Jurkat, Clone E6-1 (cell line): ENCODE measurements at regions not wholly inside any gene's neighbourhood (a gene's known extent, or its start where the extent isn't known, plus 50 kb on each side); places are given as distances from the start of the nearest gene placed in this dataset.

Experiments
- DNase-seq: peaks from one replicate; pipeline ENCODE4 v3.0.0-alpha.2; 2011; ENCODE audit warnings: low read depth, low spot score
- H3K4me3 ChIP-seq: 2 replicates; pipeline ENCODE4 v1.5.1; 2011; ENCODE audit warnings: mild to moderate bottlenecking, low read length, control low read depth, moderate library complexity

DNA sequence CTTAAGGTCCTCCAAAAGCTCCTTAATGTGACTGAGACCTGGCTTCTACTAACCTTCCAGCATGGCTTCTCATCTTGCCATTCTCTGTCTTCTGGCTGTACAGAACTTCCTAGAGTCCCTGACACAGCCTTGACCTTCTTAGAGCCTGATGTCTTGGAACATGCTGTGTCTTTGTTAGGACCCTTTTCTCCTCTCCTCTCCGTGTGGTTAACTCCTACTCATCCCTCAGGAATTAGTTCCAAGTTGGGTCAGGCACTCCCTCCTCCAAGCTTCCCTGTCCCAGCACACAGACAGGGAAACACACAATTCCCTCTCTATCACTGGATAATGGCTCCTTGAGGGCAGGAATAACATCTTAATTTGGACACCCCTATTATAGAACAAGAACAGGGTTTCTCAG lies 275.4 kb upstream of the USP24 start:
- no peak for DNase-seq
- H3K4me3 ChIP-seq, result no peak overlapping the region

DNA sequence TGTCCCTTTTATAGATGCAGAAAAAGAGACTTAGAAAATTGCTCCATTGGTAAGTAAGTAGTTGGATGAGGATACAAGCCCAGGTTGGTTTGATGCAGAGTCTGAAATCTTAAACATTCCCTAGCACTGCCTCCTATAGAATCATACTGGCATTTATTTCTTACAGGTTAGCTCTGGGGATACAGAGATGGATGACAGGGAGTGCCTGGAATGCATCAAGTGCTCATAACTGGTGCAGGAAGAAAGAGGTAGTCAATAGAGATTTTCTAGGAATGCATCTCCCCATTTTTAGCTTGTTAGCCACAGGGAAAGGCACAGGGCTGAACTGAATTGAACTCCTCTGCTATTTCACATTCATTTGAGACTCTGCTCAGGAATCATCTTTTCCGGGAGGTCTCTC lies 269.0 kb upstream of the USP24 start:
- H3K4me3 ChIP-seq, result no peak overlapping the region
- DNase-seq, result no peak

DNA sequence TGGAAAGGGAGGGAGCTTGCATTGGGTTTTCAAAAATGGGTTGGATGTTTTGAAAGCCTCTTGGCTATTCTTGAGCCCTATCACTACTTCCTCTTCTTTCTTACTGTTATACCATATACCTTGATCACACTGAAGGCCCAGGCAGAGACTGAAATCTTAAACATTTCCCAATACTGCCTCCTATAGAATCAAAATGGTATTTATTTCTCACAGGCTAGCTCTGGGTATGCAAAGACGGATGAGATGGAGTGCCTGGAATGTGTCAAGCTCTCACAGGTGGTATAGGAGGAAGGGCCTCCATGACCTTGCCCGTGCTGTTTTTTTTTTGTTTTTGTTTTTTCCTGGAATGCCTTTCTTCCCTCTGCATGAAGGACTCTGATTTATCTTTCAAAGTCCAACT lies 268.4 kb upstream of the USP24 start:
- no peak for DNase-seq
- H3K4me3 ChIP-seq, result no peak overlapping the region

DNA sequence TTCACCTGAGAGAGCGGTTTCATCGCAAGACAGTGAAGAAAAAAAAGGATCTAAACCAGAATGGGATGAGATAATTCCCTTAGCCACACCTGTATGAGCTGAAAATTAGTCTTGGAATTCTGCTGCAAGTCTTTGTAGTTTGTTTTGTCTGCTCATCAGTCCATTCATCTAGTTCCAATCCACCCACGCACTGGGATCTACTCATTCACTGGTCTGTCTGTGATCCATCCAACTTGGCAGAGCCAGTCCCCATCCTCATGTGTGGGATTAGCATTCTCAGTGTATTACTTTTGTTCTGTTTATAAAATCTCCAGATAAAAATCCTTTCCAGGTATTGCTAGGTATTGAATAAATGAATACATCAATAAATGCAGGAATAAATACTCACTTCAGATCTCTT lies 266.5 kb upstream of the USP24 start:
- no peak for DNase-seq
- no peak overlapping the region for H3K4me3 ChIP-seq

DNA sequence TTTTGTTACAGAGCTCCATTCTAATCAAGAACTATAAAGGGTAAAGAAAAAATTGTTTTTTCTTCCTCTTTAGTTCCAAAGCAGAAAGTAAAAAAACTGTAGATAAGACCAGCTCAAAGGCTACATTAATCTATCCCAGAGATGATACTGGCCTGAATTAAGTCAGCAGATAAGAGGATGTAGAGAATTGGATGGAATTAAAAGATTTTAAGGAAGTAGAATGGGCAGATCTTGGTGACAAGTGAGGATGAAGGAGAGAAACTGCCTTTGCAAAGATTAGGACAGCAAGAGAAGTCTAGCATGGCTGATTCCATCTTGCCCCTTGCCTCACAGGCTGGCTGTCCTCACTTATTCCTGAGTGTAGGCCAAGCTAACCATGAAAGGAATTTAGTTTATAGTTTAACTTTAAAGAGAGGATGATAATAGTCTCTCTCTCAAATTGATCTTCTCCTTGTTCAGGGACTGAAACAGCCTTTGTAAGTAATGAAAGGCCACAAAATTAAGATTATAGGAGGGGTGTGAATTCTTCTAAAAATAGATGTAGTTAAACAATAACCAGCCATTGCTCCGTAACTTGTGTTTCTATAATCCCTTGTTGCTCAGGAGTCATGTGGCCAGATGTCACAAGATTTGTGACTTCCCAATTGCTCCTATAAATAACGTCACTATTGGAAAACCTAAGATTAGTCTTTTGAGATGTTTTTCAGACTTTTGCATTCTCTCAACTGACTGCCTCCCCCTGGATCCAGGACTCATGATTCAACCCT lies 265.0 kb upstream of the USP24 start:
- DNase-seq, result no peak
- no peak overlapping the region for H3K4me3 ChIP-seq

DNA sequence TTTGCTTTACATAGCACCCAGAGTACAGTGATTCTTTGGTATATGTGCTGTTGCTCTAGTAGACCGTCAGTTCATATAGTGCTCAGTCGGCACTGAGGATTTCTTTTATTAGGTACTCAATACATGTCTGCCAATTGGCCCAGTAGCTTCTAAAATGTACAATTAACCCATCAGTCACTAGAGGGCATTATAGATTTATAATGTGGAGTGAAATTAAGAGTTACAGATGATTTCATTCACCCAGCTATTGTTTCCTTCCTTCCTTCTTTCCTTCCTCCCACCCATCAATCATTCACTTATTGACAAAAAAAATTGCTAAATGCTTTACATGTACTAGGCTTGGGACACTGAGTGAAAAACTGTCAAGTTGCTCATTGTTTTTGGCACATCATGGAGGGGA lies 263.6 kb upstream of the USP24 start:
- DNase-seq, result peak; percentile 34
- no peak overlapping the region for H3K4me3 ChIP-seq

DNA sequence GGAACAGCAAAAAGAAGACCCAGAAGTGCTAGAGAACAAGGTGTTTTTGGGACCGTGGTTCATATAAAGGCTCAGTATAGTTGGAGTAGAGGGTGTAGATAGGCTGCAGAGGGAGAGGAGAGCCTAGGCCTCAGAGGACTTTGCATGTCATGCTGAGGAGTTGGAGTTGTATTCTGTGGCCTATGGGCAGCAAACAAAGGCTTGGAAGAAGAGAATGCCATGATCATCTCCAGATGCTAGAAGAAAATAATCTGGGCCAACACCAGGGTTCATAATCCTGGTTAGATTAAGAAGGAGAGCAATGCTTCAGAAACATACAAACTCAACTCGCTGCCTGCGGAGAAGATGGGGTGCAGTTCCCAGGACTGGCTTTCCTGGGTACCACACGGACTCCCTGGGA lies 262.8 kb upstream of the USP24 start:
- no peak overlapping the region for H3K4me3 ChIP-seq
- DNase-seq, result no peak

DNA sequence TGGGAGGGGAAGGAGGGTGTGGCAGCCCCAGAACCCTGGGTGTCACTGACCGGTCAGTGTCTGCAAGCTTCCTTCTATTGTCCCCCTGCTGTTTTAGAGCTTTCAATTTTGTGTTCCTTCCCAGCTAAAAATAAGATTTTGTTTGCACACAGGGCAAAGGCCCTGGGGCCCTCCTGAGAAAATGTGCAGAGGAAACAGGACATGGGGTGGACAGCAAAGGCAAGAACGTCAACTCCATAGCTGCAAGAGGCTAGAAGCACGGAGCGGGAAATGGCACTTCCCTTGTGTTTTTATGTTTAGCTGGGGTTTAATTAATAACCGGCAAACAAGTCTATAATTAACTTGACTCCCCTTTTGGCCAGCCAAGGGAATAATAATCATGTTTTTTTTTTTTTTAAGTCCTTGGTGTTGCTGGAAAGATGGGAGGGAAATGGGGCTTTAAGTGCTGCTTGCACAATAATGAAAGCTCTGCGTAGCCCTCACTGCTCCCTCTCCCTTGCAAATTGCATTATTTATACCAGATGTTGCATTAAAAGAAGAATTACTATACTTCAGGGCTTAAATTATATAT lies 261.4 kb upstream of the USP24 start:
- DNase-seq, result no peak
- no peak overlapping the region for H3K4me3 ChIP-seq

DNA sequence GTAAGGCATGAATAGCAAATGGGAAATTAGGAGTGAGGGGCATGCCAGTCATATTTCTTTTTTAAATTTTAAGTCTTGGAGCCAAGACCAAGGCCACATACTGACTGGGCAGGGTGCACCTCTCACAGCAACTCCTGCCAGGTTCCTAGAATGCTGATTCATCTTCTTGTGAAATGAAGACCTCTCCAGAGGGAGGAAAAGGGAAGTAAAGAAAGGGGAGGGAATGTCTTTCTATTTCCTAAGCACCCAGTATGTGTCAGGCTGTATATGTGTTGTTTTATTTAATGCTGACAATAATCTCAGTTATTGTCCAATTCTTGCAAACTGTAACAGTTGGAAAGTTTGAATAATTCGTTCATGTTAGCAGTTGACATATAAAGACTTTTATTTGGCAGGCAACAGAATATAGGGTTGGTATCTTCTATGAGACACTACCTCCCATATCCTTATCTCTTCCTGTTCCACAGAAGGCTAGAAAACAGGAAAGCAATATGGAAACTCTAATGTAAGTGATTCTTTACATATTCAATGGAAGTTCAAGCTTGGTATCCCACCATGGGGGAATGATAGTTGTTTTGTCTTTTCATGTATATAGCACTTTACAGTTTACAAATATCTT lies 259.1 kb upstream of the USP24 start:
- H3K4me3 ChIP-seq, result no peak overlapping the region
- DNase-seq, result no peak

DNA sequence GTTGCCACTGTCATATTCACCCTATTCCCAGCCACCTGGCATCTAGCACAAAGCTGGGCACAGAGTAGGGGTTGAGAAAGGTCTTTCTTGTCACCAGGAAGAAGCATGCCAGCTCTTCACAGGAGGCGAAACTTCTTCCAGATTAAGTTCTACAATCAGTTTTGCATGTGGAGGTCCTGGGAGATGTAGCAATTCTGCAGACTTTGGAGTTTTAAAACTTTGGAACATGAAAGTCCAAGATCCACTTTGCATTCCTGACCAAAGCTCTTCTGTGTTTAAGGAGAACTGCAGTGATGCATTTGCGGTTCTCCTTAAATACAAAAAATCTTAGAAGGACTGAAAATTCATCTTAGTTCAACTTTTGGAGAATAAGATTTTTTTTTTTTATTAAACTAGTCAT lies 258.5 kb upstream of the USP24 start:
- H3K4me3 ChIP-seq, result no peak overlapping the region
- DNase-seq, result no peak

DNA sequence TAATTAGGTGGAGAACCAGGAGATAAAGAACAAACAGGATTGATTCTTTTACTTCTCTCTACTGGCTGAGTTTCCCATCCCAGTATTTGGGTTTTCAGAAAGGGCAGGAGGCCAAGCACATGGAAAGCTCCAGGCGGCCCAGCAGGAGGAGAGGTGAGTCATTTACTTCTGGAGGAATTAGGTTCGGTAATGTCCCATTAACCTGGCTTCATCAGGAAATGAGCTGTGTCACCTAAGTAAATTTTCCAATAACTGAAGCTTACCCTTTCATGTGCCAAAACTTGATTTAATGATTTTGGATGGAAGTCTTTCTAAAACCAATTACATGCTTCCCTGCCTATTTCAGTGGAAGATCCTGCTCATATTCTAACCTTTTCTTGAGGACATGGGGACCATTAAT lies 257.6 kb upstream of the USP24 start:
- no peak overlapping the region for H3K4me3 ChIP-seq
- DNase-seq, result no peak

DNA sequence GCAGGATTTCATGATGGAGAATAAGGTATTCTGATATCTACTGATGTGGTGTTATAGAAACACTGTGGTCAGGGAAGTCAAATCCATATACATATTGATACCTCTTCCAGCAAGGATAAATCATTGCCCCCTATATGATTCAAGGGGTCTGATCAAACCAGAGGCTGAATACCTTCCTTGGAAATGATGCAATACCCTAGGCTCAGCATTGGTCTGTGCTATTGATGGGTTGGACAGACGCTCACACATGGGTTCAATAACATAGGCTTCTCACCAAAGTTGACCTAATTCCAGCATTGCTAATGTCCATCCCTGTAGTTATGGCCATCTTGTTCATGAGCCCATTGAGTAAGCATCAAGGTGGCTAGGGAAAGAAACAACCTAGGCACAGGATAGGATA lies 257.0 kb upstream of the USP24 start:
- DNase-seq, result no peak

DNA sequence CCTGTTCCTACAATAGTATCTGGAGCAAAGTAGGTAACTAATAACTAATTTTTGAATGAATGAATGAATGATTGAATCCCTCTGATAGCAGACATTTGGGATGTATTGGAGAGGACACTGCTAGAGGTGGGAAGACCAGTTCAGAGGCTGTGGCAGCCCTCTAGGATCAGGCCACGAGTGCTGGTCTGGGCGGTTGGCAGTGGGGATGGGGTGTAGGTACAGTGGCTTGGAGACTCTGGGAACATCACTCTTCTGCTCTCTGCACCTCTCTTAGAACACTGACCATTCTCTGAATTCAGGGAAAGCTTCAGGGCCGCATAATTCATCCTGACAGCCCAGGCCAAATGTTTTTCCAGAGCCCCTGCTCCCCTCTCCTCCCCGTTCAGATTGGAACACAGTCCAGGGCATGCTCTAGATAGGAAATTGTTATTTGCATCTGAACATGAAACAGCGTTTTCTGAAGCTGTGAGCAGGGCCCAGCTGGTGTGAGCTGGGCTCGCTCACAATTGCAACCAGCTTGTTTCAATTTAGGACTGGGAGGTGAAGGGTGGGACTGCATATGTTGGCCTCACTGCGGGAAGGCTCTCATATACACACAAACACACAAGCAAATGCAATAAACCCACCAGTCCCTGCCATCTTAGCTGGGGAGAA lies 253.1 kb upstream of the USP24 start:
- DNase-seq, result no peak
- H3K4me3 ChIP-seq, result no peak overlapping the region

More for the DNA sequence above, 257.0 kb upstream of the USP24 start:
- no peak overlapping the region for H3K4me3 ChIP-seq

DNA sequence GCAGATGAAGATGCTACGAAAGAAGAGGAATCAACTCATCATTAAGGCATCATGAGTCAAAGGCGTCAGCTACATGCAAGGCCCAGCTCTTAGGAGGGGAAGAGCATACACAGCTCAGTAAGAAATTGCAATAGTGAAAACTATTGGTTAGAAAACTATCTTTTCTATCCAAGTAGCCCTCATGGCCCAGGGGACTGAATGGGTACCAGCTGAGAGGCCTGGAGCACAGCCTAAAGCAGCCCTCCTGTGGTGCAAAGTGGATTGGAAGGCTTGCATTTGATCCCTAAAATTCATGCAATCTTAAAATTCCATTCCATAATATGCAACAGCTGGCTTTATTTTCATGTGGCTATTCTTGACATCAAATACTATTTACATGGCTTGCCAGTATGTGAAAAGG lies 251.8 kb upstream of the USP24 start:
- no peak for DNase-seq
- H3K4me3 ChIP-seq, result no peak overlapping the region

DNA sequence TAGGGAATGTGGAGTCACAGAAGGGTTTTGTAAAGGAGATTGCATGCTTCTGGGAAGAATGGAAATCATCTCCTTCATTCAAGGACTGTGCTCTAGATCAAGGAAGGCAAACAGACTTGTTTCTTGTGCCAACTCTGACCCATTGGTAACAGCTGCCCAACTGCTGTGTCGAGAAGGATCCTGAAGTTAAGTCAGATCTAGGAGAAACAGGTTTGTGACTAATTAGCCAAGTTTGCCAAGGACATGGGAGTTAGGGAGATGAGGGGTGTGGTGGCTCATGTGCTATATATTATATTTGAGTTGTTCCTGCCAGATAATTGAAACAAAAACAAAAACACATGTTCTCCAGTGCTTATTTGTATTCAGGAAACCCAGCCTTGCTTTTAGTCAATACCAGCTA lies 251.2 kb upstream of the USP24 start:
- DNase-seq, result no peak

DNA sequence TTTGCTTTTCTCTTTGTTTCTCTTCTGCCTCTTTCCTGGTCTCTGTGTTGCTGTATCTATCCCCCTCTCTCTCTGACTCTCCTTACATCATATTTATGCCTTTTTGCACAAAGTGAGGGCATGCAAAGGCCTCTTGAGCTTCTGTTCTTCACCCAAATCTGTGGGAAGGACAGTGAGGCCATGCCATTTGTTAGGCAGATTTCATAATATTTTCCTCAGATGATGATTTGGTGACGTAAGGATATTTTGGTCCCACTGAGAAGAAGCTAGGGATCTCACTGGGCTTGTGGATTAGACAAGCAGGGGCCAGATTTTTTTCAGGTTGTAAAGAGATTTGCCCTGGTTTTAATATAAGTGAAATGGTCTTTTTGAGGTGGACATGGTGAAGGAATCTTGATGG lies 249.4 kb upstream of the USP24 start:
- DNase-seq, result no peak
- no peak overlapping the region for H3K4me3 ChIP-seq

More for the DNA sequence above, 251.2 kb upstream of the USP24 start:
- H3K4me3 ChIP-seq, result no peak overlapping the region

DNA sequence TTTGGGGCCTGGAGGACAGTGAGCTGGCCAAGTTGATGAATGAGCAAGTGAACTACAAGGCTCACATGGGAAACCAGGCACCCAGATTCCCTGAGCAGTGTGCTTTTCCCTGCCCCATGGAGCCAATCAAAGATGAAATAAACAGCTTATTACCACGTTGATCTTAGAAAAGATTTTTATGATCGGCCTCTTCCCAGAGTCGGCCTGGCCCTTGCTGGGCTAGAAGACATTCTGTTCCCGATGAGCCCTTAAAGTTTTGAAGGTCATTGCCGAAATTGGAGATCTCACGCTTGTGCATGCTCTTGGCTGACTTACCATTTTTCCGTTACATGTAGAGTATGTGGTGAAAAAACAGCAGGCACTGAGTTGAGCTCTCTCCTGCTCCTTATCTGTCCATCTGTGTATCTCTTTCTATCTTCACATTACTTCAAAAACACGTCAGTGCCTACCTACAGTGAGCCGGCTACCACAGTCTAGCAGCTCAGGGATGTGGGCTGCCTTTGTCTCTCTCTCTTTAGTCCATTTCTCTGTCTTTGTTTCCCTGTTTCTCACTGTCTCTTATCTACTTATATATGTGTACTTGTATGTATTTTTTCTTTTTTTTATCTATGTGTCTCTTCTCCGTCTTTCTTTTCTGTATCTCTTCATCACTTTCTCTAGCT lies 248.8 kb upstream of the USP24 start:
- peak overlapping the region; percentile 11 for H3K4me3 ChIP-seq
- peak; percentile 87 for DNase-seq

DNA sequence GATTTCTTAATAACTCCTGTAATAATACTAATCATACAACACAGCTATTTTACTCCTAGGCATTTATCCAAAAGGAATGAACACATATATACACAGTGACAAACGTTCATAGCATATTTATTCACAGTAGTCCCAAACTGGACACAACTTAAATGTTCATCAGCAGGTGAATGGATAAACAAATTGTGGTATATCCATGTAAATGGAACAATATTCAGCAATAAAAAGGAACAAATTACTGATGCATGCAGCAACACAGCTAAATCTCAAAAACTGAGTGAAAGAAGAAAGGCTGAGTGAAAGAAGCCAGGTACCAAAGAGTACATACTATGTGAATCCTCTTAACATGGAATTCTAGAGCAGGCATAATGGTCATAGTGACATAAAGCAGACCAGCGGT lies 242.7 kb upstream of the USP24 start:
- no peak overlapping the region for H3K4me3 ChIP-seq
- no peak for DNase-seq

DNA sequence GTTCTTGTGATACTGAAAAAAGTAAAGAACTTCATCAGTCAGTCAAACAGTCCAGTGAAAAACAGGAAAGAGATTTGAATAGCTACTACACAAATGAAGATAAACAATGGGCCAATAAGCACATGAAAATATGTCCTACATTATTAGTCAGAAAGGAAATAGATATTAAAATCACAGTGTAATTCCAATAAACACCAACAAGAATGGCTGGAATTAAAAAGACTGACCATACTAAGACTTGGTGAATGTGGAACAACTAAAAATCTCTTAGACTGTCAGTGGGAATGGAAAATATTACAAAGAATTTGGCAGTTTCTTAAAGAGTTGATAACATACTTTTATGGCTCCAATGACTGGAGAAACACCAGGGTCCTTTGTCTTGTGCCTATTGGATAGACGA lies 241.8 kb upstream of the USP24 start:
- H3K4me3 ChIP-seq, result no peak overlapping the region
- no peak for DNase-seq

DNA sequence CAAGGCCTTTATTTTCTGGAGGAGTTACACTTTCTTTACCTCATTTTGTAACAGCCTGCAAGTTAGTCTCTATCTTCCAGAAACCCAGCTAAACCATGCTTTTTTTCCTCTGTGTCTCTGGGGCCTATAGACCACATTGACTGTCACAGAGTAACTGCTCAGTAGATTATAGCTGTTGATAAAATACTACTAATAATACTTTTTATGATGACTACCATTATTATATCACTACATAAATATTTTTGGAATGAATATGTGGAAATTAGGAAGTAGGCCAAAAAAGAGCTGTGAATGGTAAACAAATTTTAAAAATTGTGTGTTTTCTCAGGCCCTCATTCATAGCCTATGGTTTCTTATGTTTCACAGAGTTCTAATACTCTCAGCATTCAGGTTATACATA lies 233.1 kb upstream of the USP24 start:
- no peak for DNase-seq
- no peak overlapping the region for H3K4me3 ChIP-seq
